ENCODE measurements at regions not wholly inside any gene's neighbourhood (a gene's known extent, or its start where the extent isn't known, plus 50 kb on each side); places are given as distances from the start of the nearest gene placed in this dataset.
A peak's percentile ranks its signal among the peaks of the same experiment; 100 is the strongest.

- TF ChIP-seq CTCF (IDR thresholded peaks at IDR 0.05; ENCODE audit: control insufficient read depth, insufficient read depth, low read depth, low read length, missing control alignments) = no peak
- no peak for DNase-seq (ENCODE audit: low read depth)
- H3K4me3 ChIP-seq (ENCODE audit: control insufficient read depth, low read depth, low read length) = no peak overlapping the region
Measured at GRCh38 chr14:36383767-36384431, 63.5 kb upstream of the MBIP start.

GRCh38 chr14:36373982-36374673 lies 53.7 kb upstream of the MBIP start:
- peak; percentile 88 for TF ChIP-seq CTCF (IDR thresholded peaks at IDR 0.05; ENCODE audit: control insufficient read depth, insufficient read depth, low read depth, low read length, missing control alignments)
- H3K4me3 ChIP-seq (ENCODE audit: control insufficient read depth, low read depth, low read length) = no peak overlapping the region
- peak; percentile 41 for DNase-seq (ENCODE audit: low read depth)
